Effector CD4-positive, alpha-beta T cell (primary cell): ENCODE measurements at regions not wholly inside any gene's neighbourhood (a gene's known extent, or its start where the extent isn't known, plus 50 kb on each side); places are given as distances from the start of the nearest gene placed in this dataset.

ENCODE experiments used
- DNase-seq: peaks from one replicate; pipeline ENCODE4 v3.0.0-alpha.2; 2020

DNA sequence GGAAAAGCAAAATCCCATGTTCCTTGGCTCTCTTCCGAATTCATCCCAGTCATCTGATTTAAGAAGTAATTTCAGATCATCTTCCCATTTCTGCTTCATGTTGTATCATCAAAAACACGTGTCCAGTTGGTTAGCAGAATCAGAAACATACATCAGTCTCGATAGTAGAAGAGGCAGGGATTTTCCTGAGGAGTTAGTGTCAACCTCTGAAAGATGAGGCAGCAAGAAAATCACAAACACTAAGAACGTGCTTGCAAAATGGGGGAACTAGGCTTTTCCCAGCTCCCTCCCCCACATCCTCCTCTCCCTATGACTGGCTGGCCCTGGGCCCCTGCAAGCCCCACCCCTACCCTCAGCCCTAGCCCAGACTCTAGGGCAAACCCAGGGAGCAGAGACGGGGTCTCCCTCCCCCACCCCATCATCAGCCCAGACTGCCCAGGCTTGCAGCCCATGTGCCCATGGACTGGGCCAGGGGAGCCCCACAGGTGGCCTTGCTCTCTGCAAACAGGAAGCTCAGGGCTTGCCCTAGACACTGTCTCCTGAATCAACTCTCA is 161.0 kb upstream of the ID2 start:
- no peak for DNase-seq

DNA sequence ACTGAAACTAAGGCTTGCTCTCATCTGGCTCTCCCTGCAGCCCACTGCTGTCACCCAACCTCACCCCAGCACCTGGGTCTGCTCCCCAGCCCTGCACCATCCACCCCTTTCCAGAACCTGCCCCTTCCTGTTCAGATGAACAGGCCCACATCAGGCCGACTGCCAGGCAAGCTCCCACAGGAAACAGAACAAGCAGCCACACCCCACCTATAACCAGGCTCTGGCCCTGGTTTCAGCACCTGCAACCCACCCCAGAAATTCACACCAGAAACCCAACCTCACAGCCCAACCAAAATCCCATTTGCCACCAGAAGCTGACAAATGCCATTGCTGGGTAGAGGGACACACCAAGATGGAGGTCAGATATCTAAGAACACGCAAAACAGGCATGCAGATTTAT is 159.2 kb upstream of the ID2 start:
- no peak for DNase-seq

DNA sequence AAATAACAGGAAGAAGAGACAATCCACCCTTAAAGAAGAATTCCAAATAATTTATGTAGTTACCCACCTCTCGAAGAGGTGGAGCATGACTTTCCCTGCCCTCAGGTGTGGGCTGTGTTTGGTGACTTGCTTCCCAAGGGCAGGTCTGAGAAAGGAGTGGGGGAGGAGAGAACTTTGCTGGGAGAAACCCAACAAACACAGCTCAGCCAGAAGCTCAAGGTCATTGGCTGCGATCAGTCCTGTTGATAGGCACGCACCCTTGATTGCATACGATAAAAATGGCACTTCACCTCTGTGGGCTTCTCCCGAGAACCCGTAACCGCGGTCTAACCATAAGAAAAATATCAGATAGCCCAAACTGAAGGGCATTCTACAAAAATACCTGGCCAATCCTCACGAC is 157.5 kb upstream of the ID2 start:
- no peak for DNase-seq

DNA sequence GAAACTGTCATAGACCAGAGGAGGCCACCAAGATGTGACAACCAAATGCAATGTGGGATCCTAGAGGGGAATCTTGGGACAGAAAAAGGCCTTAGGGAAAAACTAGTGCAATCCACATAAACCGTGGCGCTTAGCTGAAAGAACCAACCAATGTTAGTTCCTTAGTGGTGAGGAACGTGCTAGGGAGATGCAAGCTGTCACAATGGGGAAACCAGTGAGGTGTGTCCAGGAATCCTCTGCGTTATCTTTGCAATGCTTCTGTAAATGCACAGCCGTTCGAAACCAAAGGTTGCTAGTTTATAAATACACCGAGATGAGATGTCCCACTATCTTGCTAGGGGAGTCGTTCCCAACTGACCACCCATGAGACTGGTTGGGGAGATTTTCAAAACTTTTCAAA is 157.0 kb upstream of the ID2 start:
- no peak for DNase-seq

DNA sequence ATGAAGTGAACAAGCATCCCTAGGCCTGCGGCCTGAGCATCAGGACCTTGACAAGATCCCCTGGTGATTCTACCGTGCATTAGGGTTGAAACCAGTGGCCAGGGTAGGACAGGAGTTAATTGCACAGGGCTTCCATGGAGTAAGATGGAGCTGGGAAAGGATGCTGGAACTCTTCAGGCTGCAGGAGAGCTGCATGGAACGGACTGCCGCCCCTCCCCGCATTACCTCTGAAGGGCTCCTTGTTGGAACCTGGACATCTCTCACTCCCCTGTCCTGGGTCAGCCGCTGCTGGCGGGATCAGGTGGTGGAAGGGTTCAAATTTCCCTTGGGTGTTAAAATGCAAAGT is 156.6 kb upstream of the ID2 start:
- DNase-seq: no peak

DNA sequence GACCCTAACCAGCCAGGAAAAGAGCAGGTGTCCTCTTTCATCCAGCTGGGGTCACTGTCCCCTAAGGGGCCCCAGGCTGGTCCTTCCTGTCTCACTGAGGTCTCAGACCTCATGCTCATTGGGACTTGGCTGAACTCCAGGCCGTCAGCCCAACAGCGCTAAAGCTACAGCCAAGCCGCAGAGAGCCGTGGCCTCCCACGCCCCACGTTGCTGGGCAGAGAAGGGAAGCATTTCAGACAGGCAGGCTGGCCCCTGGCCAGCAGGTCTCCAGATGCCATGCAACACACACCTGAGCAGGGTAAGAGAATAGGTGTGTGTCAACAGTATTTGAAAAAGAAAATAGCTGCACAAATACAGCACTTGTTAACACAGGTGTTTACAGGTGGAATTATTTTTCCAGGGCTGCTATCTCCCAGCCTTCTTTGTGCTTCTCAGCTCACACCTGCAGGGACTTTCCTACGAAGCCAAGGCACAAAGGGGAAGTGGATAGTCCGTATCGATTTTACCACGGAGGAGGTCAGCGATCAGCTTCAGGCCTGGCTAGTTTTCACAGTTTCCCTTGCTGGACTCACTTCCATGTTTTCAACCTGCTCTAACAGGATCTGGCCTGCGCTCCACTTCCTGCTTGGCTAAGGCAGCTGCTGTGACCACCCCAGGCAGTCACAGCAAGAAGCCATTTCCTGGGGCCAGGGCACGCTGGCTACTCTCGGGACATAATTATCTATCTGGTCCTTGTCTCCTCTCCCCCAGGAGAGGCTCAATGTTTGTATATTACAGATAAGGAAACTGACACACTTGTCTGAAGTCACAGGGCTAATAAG is 156.1 kb upstream of the ID2 start:
- no peak for DNase-seq

DNA sequence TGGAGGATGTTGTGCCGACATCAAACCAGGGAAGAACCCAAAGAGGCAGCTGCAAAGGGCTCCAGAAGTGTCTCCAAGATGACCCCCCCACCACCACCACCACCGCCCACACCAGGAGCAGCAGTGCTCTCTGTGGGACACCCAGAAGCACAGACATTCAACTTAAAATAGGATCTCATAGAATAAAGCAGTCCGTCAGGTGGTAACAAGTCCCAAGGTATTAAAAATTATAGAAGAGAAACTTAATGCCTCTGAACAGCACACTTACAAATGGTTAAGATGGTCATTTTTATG is 155.5 kb upstream of the ID2 start:
- no peak for DNase-seq

DNA sequence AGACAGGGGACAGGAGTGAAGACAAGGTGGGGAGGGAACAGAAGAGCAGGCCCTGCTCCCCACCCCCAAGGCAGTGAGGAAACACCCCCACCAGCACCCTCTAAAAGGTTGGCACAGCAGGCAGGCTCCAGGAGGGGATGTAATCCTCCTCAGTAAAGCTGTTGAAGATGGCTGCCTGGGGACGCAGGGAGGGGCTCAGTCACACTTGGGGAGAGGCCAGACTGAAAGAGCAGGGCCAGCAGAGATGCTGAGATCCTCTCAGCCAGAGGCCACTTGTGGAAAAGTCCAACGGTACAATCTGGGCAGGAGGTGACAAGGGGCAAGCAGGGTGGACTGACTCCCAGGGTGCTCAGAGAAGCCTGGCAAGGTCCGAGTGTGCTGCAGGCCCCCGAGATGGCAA is 154.8 kb upstream of the ID2 start:
- DNase-seq: no peak

DNA sequence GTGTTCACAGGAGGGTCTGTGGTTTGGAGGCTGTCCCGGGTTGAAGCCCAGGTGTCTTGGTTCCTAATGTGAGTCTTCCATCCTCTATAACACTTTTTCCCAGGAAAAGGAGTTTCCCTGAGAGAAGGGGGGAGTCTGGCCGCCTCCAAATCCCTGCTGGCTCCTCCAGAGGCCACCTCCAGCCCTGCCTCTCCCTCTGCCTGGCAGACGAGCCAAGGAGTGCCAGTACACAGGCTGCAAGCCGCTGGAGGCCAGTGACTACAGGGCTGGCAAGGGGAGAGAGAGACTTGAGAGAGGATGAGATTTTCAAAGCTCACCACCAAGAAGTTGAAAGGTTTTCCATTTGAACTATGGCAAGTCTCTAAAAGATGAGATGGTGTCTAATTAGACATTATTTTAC is 154.2 kb upstream of the ID2 start:
- DNase-seq: no peak

DNA sequence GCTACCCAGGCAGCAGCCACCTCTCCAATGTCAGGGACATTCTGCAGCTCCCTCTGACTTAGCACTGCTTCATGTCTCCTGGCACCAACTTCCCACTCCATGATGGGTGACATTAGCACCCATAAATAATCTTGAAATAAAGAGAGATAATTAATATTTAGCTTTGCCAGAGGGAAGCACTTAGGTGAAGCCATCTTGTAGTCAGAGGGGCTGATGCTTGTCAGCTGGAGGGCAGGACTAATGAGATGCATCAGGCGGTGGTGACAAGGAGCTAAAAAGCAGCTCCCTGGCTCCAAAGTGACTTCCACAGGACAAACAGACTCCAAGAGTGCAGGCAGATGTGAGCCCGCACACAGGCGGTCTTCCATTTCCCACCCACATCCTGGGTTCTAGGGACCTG is 153.0 kb upstream of the ID2 start:
- no peak for DNase-seq

DNA sequence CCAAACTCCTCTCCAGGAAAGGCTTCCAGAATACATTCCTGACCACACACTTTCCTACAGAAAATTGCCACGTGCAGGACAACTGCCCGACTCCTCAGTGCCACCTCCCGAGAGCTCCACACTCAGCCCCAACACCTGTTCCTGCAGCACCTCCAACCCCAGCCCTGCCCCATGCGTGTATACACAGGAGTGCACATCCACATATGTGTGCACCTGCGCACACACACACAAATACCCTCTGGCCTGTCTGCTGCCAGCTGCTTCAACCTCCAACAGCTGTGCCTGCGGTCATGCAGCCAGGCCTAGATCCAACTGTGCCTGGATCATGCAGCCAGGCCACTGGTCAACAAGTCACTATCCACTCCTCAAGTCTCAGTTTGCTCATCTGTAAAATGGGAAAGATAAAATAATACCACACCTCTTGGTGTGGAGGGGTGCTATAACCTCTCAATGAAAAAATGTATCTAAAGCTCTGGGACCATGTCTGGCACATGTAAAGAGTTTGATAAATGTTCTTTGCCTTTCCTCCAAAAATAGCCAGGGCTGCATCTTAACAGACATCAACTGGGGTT is 152.1 kb upstream of the ID2 start:
- DNase-seq: no peak

DNA sequence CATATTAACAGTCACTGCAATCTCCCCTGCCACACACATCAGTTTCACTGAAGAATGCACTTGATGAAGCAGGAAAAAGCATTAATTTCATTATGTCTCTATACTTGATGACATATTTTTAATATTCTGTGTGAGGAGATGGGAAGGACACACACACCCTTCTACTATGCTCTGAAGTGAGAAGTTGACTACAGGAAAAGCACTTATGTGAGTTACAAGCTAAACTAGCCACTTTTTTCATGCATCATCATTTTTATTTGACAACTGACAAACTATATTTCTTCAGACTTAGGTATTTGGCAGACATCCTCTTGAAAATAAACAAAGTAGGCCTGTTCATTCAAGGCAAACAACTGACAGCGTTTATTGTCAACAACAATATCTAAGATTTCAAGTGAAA is 150.4 kb upstream of the ID2 start:
- no peak for DNase-seq

DNA sequence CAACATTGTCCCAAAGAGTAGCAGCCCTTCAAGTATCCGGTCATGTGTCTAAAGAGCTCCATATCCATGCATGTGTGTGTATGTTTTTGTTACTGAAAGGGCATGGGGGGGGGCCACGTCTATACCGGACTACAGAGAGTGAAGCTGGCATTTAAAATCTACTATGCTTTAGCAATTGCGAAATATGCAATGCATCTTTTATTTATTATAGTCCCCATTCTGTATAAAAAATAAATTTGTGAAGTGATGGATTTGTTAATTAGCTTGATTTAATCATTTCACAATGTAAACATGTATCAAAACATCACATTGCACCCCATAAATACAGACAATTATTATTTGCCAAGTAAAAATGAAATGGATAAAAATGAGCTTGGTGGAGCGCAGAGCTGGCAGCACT is 149.4 kb upstream of the ID2 start:
- DNase-seq: no peak

DNA sequence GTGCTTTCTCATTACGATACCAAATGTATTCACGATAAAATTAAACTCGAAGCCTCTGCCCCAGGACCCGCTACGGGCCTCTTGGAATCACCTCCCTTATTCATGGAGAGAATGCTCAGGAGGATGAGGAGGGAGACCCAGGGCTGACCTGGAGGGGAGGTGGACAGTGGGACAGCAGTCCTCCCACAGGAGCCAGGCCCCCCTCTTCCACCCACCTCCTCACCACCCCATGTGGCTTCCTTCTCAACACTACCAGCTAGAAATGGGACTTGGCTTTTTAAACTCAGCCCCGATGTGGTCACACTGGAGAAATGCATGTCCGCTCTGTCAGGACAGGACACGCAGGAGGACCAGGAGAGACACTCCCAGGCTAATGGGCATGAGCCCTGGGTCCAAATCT is 147.9 kb upstream of the ID2 start:
- no peak for DNase-seq

DNA sequence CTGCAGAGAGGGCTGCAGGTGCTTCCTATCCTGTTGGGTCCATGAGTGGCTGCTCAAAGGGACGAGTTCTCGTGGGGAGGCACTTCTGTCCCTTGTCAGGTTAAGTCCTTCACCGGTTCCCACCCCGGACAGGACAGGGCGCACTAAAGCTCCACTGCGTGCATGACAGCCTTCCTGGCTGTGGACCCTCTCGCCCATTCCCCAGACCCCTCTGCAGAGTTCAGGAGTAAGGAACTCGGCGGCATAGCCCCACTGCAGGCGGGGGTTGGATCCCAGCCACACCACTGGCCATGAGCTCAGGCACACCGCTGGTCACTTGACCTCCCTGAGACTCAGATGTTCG is 147.5 kb upstream of the ID2 start:
- DNase-seq: no peak

DNA sequence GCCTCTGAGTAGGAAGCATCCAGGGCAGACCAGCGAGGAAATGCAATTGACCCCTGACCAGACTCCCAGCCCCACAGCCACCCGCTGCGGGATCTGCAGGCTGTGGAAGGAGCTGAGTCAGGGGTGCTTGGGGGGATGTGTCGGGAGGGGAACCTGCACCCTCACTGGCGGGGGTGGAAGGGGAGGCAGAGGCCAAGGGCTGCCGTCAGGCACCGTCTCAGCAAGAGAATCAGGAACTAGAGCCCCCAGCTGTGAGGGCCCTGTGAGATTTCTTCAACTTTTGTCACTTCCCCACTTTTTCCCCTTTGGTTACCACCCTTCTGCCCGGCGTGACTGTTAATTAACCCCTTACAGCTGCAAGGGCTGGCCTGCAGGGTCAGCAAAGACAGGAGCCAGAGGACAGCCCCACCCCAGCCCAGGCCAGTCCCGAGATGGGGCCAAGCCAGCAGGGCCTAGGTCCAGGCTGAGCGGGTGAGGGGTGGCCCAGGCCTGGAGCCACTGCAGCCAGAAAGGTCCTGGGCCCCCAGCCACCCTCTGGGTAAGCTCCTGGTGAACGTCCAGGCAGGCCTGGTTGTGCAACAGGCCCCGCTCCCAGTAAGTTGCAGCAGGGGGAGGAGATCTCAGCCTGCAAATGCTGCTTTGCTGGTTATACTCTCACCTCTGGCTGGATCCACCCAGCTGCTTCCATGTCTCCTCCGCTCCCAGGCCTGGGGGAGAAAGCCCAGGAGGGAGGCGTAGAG is 147.0 kb upstream of the ID2 start:
- DNase-seq: no peak

DNA sequence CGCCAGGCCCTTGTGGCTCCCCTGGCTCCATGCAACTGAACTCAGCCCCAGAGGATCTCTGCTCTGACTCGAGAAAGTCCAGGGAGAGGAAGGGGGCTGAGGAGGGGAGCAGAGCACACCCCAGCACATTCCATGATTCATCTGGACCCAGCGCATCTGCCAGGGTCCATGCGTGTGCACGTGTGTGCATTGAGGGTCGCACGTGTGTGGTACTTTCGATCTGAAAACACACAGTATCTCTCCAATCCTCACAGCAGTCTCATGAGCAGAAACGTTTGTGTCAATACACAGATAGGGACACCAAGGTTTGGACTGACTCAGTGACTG is 146.4 kb upstream of the ID2 start:
- DNase-seq: no peak

DNA sequence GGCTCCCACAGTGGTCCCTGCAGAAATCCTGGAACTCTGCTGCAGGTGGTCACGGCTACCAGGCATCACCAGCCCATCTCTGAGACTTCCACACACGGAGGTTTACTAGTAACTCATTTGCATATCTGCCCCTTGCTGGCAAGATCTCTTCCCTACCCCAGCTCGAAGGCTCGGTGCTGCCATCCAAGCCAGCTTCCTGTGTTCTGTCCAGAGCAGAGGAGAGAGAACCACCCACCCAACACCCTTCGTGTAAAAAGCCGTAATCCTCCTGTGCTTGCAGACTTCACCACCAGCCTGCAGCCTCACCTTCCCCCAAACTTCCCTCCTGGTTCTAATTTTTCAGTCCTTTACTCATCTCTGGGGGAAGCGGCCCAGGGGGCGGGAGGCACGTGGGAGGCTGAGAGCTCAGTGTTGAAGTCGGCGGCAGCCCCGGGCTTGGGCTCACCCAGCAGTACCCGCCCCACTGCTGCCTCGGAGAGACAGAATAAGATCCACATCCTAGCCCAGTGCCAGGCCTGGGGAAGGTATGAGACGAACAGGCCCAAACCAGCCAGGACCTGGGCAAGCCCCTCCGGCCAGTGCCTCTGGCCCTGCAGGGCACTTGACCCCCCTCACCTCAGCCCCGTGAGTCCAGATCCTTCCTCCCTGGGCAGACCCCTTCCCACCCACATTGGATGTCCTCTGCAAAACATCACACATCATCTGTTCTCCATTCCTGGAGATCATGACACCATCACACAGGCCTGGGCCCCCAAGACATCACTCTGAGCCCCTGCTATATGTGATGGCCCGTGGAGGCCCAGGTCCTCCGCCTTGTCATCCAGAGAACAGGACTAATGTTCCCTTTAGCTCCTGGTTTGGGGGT is 145.8 kb upstream of the ID2 start:
- no peak for DNase-seq

DNA sequence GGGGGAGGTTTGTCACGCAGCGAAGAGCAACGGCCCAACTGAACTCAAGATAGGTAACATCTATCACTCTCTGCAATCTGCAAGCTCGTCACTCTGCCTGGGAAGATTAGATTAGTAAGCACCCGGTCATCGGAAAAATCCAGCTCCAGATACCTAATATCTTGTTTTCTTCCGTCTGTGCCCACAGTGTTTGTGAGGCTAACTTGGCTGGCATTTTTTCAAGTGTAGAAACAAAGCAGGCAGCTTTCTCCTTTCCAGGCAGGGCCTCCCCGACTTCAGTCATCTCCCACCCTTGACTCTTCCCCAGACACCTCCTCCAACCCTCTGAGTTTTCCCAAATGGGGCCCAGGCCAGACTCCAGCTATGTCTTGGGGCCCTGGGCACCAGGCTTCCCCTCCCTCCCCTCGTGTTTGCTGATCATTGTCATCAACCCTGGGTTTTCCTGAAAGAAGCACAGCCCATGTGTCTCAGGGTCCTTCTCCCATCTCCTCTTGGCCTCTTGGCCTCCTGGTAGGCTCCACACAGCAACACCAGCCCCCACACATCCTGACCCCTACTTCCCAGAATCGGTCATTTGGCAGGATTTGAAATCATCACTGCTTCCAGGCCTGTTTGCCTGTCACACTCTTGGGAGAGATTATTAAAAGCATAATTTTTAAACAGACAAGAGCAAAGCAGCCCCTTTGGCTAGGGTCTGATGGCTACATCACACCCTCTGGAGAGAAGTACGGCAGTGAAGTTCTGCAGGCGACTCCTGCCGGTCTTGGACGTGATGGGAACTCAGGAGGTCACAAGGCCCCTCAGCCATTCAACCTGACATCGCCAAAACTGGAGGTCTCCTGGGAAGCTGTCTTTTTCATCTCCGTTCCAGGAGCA is 144.9 kb upstream of the ID2 start:
- DNase-seq: no peak

DNA sequence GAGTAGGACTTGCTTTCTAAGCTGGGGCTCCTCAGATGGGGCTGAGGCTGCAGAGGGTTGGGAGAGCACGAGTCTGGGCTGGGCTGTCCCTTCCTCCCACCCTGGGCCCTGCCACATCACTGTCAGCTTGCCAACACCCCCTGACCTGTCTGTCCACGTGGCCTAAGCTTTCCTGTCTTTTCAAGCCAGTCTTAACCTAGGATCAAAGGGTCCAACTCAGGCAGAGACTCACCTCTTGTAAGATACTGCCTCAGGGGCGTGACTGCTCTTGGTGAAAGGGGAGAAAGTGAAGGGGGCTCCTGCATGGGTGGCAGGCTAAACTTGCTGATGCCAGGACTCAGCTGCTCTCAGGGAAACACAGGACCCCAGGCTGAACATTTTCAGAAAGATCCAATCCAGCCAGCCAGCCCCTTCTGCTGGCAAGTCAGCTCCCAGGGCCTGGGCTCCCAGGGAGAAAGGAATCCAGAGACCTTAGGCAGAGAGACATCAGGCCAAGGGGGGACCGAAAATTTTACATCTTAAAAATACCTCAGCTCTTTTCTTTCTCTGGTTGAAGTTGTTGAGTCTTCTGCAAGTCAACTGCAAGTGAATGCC is 144.2 kb upstream of the ID2 start:
- no peak for DNase-seq

DNA sequence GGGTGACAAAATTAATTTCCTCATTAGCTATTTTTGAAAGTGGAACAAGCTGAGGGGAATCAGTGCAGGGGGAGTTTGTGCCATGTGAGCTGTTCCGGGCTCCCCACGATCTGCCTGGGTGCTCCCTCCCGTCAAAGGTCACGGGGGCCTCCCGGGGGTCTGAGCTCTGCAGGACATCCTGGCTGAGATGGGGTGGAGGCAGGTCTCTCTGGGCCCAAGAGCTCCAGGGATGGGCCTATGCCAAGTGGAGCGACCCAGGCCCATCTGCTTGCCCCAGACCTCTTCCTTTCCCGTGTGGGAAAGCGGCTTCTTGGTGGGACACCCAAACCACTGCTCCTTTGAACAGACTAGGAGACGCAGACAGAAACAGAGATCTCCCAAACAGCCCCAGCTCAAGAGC is 143.3 kb upstream of the ID2 start:
- DNase-seq: no peak

DNA sequence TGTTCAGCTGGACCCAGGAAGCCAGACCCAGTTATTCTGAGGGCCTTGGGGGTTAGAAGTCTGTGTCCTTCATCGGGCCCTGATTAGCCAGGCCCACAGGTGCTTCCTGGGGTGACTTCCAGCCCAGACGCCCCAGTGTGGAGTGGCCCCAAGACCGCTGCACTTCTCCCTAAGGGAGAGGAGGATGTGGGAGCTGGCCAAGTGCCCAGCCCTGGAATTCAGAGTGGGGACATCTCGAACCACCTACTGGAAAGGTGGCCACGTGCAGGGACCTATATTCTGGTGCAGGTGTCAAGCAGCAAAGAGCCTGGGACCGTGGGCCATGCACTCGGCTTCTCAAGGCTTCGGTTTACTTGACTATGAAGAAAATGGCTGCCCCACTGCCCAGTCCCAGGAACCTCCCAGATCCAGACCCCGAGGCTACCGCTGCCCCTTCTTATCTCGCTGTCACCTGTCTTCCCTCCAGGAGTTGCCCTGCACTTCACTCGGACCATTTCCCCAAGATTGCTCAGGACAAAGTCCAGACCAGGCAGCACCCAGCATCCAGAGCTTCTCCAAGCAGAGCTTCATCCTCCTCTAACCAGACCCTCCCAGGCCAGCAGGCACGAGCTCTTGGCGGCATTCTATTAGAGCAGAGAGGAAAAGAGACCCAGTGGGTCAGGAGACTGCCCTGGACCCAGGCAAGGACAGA is 142.8 kb upstream of the ID2 start:
- no peak for DNase-seq
